ENCODE measurements at regions not wholly inside any gene's neighbourhood (a gene's known extent, or its start where the extent isn't known, plus 50 kb on each side); places are given as distances from the start of the nearest gene placed in this dataset.

- no peak for TF ChIP-seq CTCF (IDR thresholded peaks at IDR 0.05)
- TF ChIP-seq EZH2 (IDR thresholded peaks at IDR 0.05; ENCODE audit: borderline replicate concordance, insufficient read depth, low read depth, low read length, poor library complexity, severe bottlenecking), result no peak
Observed at GRCh38 chr6:21295506-21296240, 297.9 kb upstream of the SOX4 start.

All from B cell (primary cell).